C4-2B (cell line): ENCODE measurements at regions not wholly inside any gene's neighbourhood (a gene's known extent, or its start where the extent isn't known, plus 50 kb on each side); places are given as distances from the start of the nearest gene placed in this dataset.

ENCODE experiments used
- ZFX ChIP-seq: fragments of 450-650 bp; IDR thresholded peaks from 2 replicates; pipeline ENCODE4 v1.6.1; 2017
- TF ChIP-seq, protein P1 (sequence below): fragments of 450-650 bp; conservative IDR thresholded peaks from 2 replicates; pipeline ENCODE4 v1.5.1; 2017; ENCODE audit warnings: mild to moderate bottlenecking

- TF ChIP-seq, protein P1, sequence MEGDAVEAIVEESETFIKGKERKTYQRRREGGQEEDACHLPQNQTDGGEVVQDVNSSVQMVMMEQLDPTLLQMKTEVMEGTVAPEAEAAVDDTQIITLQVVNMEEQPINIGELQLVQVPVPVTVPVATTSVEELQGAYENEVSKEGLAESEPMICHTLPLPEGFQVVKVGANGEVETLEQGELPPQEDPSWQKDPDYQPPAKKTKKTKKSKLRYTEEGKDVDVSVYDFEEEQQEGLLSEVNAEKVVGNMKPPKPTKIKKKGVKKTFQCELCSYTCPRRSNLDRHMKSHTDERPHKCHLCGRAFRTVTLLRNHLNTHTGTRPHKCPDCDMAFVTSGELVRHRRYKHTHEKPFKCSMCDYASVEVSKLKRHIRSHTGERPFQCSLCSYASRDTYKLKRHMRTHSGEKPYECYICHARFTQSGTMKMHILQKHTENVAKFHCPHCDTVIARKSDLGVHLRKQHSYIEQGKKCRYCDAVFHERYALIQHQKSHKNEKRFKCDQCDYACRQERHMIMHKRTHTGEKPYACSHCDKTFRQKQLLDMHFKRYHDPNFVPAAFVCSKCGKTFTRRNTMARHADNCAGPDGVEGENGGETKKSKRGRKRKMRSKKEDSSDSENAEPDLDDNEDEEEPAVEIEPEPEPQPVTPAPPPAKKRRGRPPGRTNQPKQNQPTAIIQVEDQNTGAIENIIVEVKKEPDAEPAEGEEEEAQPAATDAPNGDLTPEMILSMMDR, result no peak
- TF ChIP-seq ZFX, result no peak
Measured at GRCh38 chr3:145368748-145369147, 792.2 kb downstream of the PLOD2 start.
